K562 (cell line): ENCODE measurements at regions not wholly inside any gene's neighbourhood (a gene's known extent, or its start where the extent isn't known, plus 50 kb on each side); places are given as distances from the start of the nearest gene placed in this dataset.

Experiments
- ATAC-seq: fragments of 200-7000 bp; cut with Tn5 transposase; 3 replicates; pipeline ENCODE4 v1.9.1; 2020; ENCODE audit warnings: moderate library complexity
- BruUV-seq: library from RNA; stranded (reverse); fragments of 400-500 nt; replicated peaks from 2 replicates; lab custom pipeline; 2021; lab: Mats Ljungman, UMichigan
- CTCF ChIA-PET: fragments of 300-600 bp; formaldehyde crosslinking; extraction: SDS; loops from one replicate; lab custom pipeline; 2021; ENCODE audit warnings: low intra/inter-chr PET ratio; lab: Yijun Ruan, JAX
- POLR2A ChIA-PET: fragments of 300-600, 350-650 bp; sonication (Branson Sonifier 250); formaldehyde crosslinking; extraction: SDS; loops from one replicate; lab custom pipeline; 2021; ENCODE audit warnings: antibody characterized with exemption, inconsistent platforms; lab: Yijun Ruan, JAX
- DNase-seq, 4 experiments: peaks; one replicate each; pipeline versions ENCODE4 v3.0.0 to v3.0.0-alpha.2; 2011 to 2018; ENCODE audit warnings: low spot score in 3 of 4, mixed read lengths in 3 of 4; ENCODE audit errors: extremely low read depth in 1 of 4
- FAIRE-seq: peaks from 2 replicates; lab custom pipeline; 2011; peaks lifted over from hg19 to GRCh38; lab: Jason Lieb, UNC
- H2AFZ ChIP-seq: 2 replicates; pipeline ENCODE4 v1.6.0; 2011; ENCODE audit warnings: low read depth, low read length, control low read depth, inconsistent platforms
- H3K27ac ChIP-seq: fragments of 200-600 bp; 3 replicates; pipeline ENCODE4 v1.8.0; 2011; ENCODE audit warnings: low read depth, mild to moderate bottlenecking, control low read depth, inconsistent platforms, low read length, moderate library complexity, mixed read lengths; ENCODE audit errors: extremely low read depth
- H3K27me3 ChIP-seq, 2 experiments: fragments of 300-600 bp in 1 of 2; 2 replicates in 1 of 2; 3 replicates in 1 of 2; pipeline versions ENCODE4 v1.6.0 to v1.8.0; 2011; ENCODE audit warnings: inconsistent platforms in 2 of 2, low read length in 2 of 2, mild to moderate bottlenecking in 1 of 2, mixed read lengths in 1 of 2, moderate library complexity in 1 of 2; ENCODE audit not compliant: control insufficient read depth in 2 of 2, insufficient read depth in 2 of 2
- H3K36me3 ChIP-seq: fragments of 300-600 bp; 3 replicates; pipeline ENCODE4 v1.8.0; 2011; ENCODE audit warnings: mild to moderate bottlenecking, low read length, inconsistent platforms; ENCODE audit not compliant: control insufficient read depth, insufficient read depth
- H3K4me1 ChIP-seq, 2 experiments: fragments of 200-600 bp in 1 of 2; replicated peaks in 1 of 2; 2 replicates in 1 of 2; 3 replicates in 1 of 2; pipeline versions ENCODE4 v1.5.1 to v1.8.0; 2011; ENCODE audit warnings: inconsistent platforms in 2 of 2, low read length in 2 of 2, mild to moderate bottlenecking in 1 of 2, mixed read lengths in 1 of 2, moderate library complexity in 1 of 2; ENCODE audit not compliant: control insufficient read depth in 2 of 2, insufficient read depth in 2 of 2
- H3K4me2 ChIP-seq: 2 replicates; pipeline ENCODE4 v1.6.1; 2011; ENCODE audit warnings: low read length, control low read depth, inconsistent platforms, mixed read lengths; ENCODE audit not compliant: insufficient read depth
- H3K4me3 ChIP-seq: fragments of 200-600 bp; sonication (generic), shearing (Covaris generic); 2 replicates; pipeline ENCODE4 v1.5.1; 2016; ENCODE audit warnings: control low read depth, inconsistent platforms
- H3K79me2 ChIP-seq: fragments of 200-600 bp; 3 replicates; pipeline ENCODE4 v1.8.0; 2011; ENCODE audit warnings: low read length, inconsistent platforms; ENCODE audit not compliant: control insufficient read depth, insufficient read depth
- H3K9ac ChIP-seq, 2 experiments: 2 replicates each; pipeline versions ENCODE4 v1.6.0 to v1.6.1; 2011; ENCODE audit warnings: low read depth in 2 of 2, low read length in 2 of 2, control low read depth in 1 of 2, inconsistent platforms in 1 of 2, mild to moderate bottlenecking in 1 of 2, mixed read lengths in 1 of 2; ENCODE audit not compliant: insufficient read depth in 1 of 2
- H3K9me1 ChIP-seq: one replicate; pipeline ENCODE4 v1.6.0; 2011; ENCODE audit warnings: inconsistent platforms, mild to moderate bottlenecking, low read length, moderate library complexity; ENCODE audit not compliant: control insufficient read depth, insufficient read depth
- H3K9me3 ChIP-seq: replicated peaks from 2 replicates; pipeline ENCODE4 v1.5.1; 2011; ENCODE audit warnings: low read depth, low read length, inconsistent platforms; ENCODE audit not compliant: control insufficient read depth, insufficient read depth
- H4K20me1 ChIP-seq: replicated peaks from 2 replicates; pipeline ENCODE4 v1.6.1; 2011; ENCODE audit warnings: low read length, inconsistent platforms, mixed read lengths; ENCODE audit not compliant: control insufficient read depth, insufficient read depth
- C11orf30 ChIP-seq: fragments of 450-650 bp; IDR thresholded peaks from 2 replicates; pipeline ENCODE4 v1.6.1; 2016; ENCODE audit warnings: low read depth, mild to moderate bottlenecking
- EP300 ChIP-seq: IDR thresholded peaks from 2 replicates; pipeline ENCODE4 v1.6.1; 2012; ENCODE audit warnings: low read length, improper control_type of control experiment
- EP400 ChIP-seq: fragments of 450-650 bp; IDR thresholded peaks from 2 replicates; pipeline ENCODE4 v1.6.1; 2017; ENCODE audit warnings: antibody characterized with exemption, mild to moderate bottlenecking, moderate library complexity
- KDM1A ChIP-seq, 2 experiments: fragments of 450-650 bp; IDR thresholded peaks; 2 replicates each; pipeline ENCODE4 v1.6.1; 2016; ENCODE audit warnings: mild to moderate bottlenecking in 2 of 2
- MAFF ChIP-seq: IDR thresholded peaks from 2 replicates; pipeline ENCODE4 v1.6.1; 2012; ENCODE audit warnings: low read length, improper control_type of control experiment
- MAFG ChIP-seq: fragments of 450-650 bp; conservative IDR thresholded peaks from 2 replicates; pipeline ENCODE4 v1.6.1; 2016; ENCODE audit warnings: missing genetic modification characterization, missing compliant biosample characterization
- MAFK ChIP-seq: IDR thresholded peaks from 2 replicates; pipeline ENCODE4 v1.6.1; 2011; ENCODE audit warnings: low read length, improper control_type of control experiment
- MGA ChIP-seq: fragments of 450-650 bp; IDR thresholded peaks from 2 replicates; pipeline ENCODE4 v1.6.1; 2016; ENCODE audit warnings: mild to moderate bottlenecking, moderate library complexity
- MYNN ChIP-seq, 2 experiments: sonication (generic); formaldehyde crosslinking in 1 of 2; IDR thresholded peaks; 2 replicates each; pipeline versions ENCODE4 v1.5.0 to v1.6.1; 2016 to 2020; ENCODE audit warnings: antibody characterized with exemption in 1 of 2, missing genetic modification reagents in 1 of 2
- NFE2 ChIP-seq: IDR thresholded peaks from 2 replicates; pipeline ENCODE4 v1.6.1; 2014; ENCODE audit warnings: antibody characterized with exemption, low read depth
- NFE2L1 ChIP-seq: fragments of 450-650 bp; IDR thresholded peaks from 2 replicates; pipeline ENCODE4 v1.6.1; 2016; ENCODE audit warnings: missing genetic modification characterization, low read depth, mild to moderate bottlenecking, missing compliant biosample characterization, moderate library complexity, borderline replicate concordance
- ZFP36 ChIP-seq: fragments of 150-350 bp; IDR thresholded peaks from 2 replicates; pipeline ENCODE4 v1.6.1; 2018; ENCODE audit warnings: low read length, low read depth; ENCODE audit not compliant: partially characterized antibody
- ZNF24 ChIP-seq: fragments of 450-650 bp; IDR thresholded peaks from 2 replicates; pipeline ENCODE4 v1.6.1; 2016
- ZNF316 ChIP-seq: fragments of 450-650 bp; IDR thresholded peaks from 2 replicates; pipeline ENCODE4 v1.6.1; 2016
- WGBS: fragments of 100-300 bp; shearing (Covaris generic); methylation state at CpG from one replicate; pipeline ENCODE4 v1.1.6; 2016; ENCODE audit warnings: low coverage, mixed read lengths; ENCODE audit not compliant: insufficient coverage; ENCODE audit errors: missing lambda C conversion rate; 5-methylcytosine and 5-hydroxymethylcytosine counted together
- in situ Hi-C: fragments of 300-500 bp; cut with MboI; formaldehyde crosslinking; loops from 4 replicates; pipeline ENCODE4 v1.15.0; 2018; ENCODE audit warnings: inconsistent platforms, mixed read lengths
- intact Hi-C: fragments of 100-400 bp; cut with micrococcal nuclease; formaldehyde crosslinking; loops from 2 replicates; pipeline ENCODE4 v1.14.2; 2022

- H3K4me1 ChIP-seq, result peaks cover 28 to 42% of the 10 kb centered on the region in 2 experiments
- BruUV-seq, result no TSS peak
- TF ChIP-seq NFE2 (0 out of 2 replicates have a peak, but pooled peaks have one; percentile 53), KDM1A (IDR thresholded peaks at IDR 0.05) (peak in 1 of 2 experiments; percentile 18; a peak in 1 of 4 replicates), MAFF (peak; percentile 58; the same call in 1 of the 2 replicates), MAFG (tag) (peak; percentile 93), ZNF316 (peak; percentile 85), MYNN (IDR thresholded peaks at IDR 0.05) (no peak), MYNN (CRISPR knock-in tag; IDR thresholded peaks at IDR 0.05) (no peak), ZNF24 (0 out of 2 replicates have a peak, but pooled peaks have one; percentile 11), MAFK (peak; percentile 43; the same call in 1 of the 2 replicates), ZFP36 (no peak), C11orf30 (peak; percentile 82), EP400 (no peak), MGA (no peak), EP300 (0 out of 2 replicates have a peak, but pooled peaks have one; percentile 13), NFE2L1 (tag) (peak; percentile 78)
- no peaks in the 10 kb centered on the region for H3K9me1 ChIP-seq
- H3K36me3 ChIP-seq, result no peaks in the 10 kb centered on the region; the same call in 2 of the 3 replicates
- 67% methylated on average over 6 of the region's 6 CpGs for WGBS
- H3K9me3 ChIP-seq, result no peaks in the 10 kb centered on the region
- FAIRE-seq (no peak), DNase-seq (no peak), ATAC-seq (no peak)
- H3K27ac ChIP-seq, result peak overlapping the region; percentile 90; the same call in 2 of the 3 replicates
- intact Hi-C loops (loop anchor here (2.0 to 5.0 kb wide), 4 partner anchors 57 to 290 kb away; no protein-coding TSS in a partner anchor), in situ Hi-C loops (no loop called here)
- H3K4me2 ChIP-seq, result no peak overlapping the region
- peak overlapping the region; percentile 56 for H2AFZ ChIP-seq
- no peak overlapping the region for H3K4me3 ChIP-seq
- no peaks in the 10 kb centered on the region for H3K27me3 ChIP-seq
- ChIA-PET POLR2A (interaction anchor here (1.0 kb wide), 1 partner anchor 13 kb away, joined by 3 read pairs; no protein-coding TSS in a partner anchor), CTCF (no interaction called here)
- no peaks in the 10 kb centered on the region for H4K20me1 ChIP-seq
- no peak overlapping the region for H3K9ac ChIP-seq
- no peaks in the 10 kb centered on the region for H3K79me2 ChIP-seq
These were observed 58.4 kb upstream of the RUNX1 start for GRCh38 chr21:35107520-35107919.
